EL (cell line): ENCODE measurements at regions not wholly inside any gene's neighbourhood (a gene's known extent, or its start where the extent isn't known, plus 50 kb on each side); places are given as distances from the start of the nearest gene placed in this dataset.

Experiments
- DNase-seq: peaks from one replicate; pipeline ENCODE4 v3.0.0-alpha.2; 2016

DNA sequence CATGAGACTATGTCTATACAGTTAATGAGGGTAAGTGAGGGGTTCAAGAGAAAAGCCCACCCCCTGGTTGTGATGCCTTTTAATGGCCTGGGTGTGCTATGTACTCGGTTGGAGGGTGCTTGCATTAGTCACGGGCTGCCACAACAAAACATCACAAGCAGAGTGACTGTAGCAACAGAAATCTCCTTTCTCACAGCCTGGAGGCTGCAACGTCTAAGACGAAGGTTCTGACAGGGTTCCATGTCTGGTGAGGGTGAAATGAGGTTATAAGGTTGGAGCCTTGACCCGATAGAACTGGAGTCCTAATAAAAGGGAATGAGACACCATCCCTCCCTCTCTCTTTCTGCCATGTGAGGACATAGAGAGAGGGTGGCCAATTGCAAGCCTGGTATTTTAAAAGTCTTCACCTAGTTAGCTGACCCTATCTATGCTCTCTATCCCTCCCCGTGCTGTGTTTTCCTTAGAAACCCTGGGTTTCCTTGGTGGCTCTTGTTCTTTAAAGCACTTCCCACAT is 126.0 kb upstream of the GDF10 start:
- DNase-seq = no peak

DNA sequence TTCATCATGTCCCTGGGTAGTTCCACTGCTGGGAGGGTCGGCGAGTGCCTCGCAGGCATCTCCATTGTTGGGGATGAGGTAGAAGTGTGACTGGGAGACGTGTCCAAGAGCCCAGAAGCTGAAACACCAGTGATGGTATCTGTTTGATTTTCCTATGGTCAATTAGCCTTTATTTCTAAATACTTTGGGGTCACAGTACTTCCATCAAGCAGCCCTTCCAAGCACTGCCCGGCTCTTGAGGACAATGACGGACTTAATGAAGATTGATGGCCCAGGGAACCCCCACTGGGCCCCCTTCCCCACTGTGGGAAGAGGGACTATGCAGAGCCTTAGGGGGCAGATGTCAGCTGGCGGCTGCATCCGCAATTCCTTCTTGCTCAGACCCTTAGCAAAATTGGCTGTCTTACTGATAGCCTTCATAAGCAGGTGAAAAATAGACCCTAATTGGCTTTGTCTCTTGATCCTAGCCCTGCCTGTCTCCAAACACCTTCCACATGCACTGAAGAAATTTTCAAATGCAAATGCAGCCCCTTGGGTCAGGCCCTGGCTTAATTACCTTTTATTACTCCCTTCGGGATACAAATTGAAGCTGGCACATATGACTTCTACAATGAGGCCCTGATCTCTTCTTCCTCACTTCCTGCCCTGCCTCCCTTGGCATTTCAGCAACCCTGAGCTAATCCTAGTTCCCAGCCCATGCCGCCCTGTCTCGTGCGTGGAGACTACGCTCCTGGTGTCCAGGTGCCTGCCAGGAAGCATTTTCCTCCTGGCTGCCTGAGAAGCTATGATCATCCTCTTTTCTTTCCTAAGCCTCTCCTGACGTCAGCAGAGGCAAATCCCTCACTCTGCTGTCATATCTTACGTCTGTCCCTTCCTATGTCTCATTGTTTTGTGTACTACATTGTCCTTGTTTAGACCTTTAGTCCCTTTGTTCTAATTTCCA is 124.5 kb upstream of the GDF10 start:
- DNase-seq = no peak

DNA sequence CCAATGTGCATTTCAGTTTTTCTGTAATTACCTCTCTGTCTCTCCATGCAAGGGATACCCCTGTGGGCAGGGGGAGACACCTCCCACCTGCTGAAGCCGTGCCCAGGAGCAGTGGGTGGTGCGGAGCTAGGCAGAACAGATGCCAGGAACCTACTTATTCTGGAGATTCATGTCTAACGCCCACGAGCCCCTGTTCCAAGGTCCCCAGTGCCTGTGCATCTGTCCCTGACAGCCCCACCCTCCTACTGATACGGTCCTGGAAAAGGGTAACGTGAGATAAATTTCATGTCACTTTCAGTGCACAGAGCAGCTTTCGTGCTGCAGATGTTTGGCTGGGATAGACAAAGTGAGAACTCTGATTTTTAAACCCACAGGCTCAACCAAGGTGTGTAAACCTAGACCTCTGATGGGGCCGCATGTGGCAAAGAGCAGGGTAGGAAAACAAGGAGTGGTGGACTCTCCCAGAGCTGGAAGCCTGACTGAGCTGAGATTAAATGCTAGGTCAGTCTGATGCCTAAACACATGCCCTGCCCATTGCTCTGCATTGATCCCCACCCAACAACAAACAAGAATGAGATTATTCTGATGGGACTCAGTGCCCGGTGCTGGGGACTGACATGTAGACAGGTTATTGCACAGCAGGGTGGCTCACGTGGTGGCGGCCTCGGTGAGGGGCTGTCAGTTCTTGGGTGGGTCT is 123.6 kb upstream of the GDF10 start:
- no peak for DNase-seq

DNA sequence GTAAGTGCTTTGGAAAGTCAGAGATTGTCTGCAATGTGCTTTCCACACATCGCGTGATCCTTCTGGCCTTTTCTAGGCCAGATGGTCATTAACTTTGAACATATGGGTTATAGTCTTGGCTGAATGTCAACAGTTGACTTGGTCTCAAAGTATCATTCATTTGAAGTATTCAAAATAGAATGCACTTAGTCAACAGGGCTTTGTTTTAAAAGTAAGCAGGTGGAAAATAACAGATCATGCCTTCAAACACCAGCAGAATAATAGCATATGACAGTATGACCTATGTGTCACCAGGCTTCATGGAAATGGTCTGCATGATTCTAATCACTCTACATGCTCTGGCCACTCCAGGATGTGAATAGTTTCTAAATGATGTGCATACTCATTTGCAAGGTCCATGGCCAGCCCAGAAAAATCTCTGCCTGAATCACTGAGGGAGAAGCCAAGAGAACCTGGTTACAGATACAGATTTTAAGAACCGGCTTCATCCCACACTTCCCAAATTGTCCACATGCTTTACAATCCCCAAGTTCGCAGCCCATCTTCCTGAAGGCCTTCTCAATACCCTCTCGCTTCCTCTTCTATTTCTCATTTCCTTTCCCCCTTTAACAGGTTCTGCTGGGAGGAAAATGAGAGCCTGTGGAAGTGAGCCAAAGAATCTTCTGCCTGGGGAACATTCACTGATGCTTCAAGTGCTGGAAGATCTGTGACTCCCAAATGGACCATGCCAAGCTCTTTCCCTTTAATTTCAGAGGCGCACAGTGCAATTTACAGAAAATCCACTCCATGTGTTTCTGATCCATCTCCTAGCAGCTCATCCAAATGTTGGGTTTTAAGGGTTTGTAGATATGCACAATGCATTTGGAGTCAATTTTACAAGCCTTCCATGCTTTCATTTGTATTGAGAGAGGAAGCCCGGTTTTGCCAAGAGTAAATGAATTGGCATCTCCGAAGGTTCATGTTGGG is 122.8 kb upstream of the GDF10 start:
- DNase-seq = peak; percentile 67

DNA sequence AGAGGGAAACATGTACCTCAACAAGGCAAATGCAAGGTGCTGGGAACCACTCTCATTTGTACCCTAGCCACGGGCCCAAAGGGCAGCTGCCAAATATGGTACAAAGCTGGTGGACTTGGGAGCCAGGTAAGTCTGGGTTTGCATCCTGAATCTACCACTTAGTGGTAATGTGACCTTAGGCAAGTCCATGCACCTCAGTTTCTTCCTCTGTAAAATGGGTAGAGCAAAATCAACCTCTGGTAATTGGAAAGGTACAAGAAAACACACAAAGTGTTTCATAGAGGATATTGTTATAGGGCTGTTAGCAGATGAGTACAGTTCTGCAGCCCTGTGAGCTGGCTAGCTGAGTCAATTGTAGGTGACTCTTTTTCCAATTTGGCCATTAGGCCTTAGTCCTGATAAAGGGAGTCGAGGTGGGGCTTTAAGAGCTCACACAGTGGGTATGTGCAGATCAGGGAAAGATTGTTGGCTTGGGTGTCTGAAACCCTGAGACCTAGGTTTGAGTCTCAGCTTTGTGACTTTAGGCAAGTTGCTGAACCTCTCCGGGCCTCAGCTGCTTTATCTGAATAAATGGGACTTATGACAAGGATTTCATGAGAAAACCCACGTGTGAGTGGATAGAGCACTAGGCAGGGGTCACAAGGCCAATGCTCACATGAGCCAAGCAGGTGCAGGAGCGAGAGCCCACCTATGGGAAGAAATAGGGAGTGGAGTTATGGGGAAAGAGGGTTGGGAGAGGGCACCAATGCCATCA is 121.3 kb upstream of the GDF10 start:
- DNase-seq = no peak

- no peak for DNase-seq
Measured at GRCh38 chr10:47179291-47179647, 120.7 kb upstream of the GDF10 start.

GRCh38 chr10:47181052-47181849 is 118.7 kb upstream of the GDF10 start:
- no peak for DNase-seq

GRCh38 chr10:47182934-47183703 is 116.9 kb upstream of the GDF10 start:
- no peak for DNase-seq

GRCh38 chr10:47183704-47184041 is 116.3 kb upstream of the GDF10 start:
- DNase-seq = no peak

- no peak for DNase-seq
Measured at GRCh38 chr10:47184273-47184672, 115.7 kb upstream of the GDF10 start.

DNA sequence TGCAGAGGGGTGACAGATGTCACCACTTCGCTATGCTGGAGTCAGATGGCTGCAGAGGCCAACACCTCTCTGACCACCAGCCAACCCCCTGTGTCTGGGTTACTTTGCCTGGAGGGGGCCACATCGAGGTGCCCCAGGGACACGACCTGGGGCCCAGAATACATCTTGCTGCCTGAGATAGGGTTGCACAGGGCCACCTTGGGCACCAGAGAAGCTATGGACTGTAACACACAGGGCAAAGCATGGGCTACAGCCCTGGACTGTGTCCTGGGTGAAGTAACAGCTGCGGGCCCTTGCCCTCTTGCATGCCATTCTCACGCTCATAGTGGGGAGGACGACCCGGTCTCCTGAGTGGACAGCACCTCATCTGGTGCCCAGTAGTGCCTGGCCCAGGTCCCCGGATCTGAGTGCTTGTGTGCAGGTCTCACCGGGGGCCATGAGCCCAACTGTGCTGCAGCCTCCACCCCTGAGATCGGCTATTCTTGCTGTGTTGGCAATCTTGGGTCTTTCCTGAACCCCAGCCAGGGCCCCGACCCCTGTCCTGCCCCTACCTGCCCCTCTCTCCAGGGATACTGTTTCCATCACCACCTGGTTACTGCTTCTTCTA is 115.2 kb upstream of the GDF10 start:
- no peak for DNase-seq

- DNase-seq = no peak
Measured at GRCh38 chr10:47186941-47187340, 113.1 kb upstream of the GDF10 start.

- DNase-seq = no peak
Measured at GRCh38 chr10:47187592-47187991, 112.4 kb upstream of the GDF10 start.

DNA sequence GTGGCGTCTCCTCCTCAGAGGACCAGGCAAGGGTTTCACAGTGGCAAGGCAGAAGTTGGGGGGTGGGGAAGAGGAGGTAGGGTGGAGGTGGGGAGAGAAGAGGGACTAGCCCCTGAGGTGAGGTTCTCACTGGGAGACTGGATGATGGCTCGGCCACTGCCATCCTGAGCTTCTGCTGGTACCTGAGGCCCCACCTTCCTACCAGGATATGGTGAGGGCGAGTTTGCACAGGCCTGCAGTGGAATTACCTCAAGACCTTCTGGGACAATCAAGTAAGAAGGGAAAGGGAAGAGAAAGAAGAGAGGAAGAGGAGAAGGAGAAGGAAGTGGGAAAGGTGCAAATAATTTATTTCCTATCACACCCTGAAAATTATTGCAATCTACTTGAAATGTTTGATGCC is 111.8 kb upstream of the GDF10 start:
- no peak for DNase-seq

GRCh38 chr10:47189802-47190201 is 110.2 kb upstream of the GDF10 start:
- DNase-seq = no peak

DNA sequence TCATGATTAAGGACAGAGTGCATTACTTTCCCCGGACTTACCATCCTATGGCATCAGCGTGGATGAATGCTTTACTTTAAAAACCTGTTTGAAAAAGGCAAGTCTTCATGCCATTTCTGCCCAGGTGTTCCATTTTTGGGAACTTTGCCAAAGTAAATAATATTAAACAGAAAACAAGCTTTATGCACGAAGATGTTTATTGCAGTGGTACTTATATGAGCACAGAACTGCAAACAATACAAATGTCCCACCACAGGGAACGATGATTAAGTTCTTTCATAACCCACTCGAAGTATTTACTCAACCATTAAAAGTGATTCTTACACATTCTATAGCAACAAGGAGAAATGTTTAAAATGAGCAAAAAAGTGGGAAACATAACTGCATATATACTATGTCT is 109.7 kb upstream of the GDF10 start:
- no peak for DNase-seq

DNA sequence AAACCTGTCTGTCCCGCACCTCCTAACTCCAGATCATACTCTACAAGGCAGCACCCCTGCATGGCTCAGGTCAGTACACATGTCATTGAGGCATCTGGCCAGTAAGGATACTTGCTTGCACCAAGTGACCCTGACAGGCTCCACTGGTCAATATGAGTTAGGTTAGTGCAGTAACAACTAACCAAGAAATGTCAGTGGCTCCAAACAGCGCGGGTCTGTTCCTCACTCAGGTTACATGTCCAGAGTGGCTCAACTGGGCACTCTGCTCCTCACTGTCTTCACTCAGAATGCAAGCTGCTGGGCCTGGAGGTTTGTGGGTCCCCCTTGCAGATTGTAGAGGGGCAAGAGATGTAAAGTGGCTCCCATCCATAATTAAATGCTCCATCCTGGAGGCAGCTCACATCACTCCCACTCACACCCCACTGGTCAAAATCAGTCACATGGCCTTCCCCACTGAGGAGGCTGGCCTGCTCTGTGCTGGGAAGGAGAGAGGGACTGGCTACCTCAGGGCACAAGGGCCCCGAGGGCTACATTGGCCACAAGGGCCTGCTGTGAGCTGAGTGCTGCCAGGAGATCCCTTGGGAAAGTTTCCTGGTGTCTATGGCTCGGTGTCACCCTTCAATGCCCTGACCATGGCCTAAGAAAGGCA is 109.1 kb upstream of the GDF10 start:
- DNase-seq = no peak

GRCh38 chr10:47192273-47192672 is 107.7 kb upstream of the GDF10 start:
- no peak for DNase-seq

DNA sequence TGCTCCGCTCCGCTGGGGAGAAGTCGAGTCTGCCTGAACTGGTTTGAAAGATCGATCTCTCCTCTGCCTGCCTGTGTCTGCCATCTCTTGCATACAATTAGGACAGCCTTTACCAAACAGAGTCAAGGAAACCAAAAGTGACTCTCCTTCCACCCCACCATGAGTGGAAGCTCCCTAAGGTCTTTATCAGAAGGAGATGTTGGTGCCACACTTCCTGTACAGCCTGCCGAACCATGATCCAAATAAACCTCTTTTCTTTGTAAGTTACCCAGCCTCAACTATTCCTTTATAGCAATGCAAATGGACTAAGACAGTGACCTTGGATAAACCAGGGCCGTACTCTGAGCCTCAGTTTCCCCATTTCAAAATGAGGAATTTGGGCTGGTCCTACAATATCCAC is 106.3 kb upstream of the GDF10 start:
- DNase-seq = no peak
